ENCODE measurements at regions not wholly inside any gene's neighbourhood (a gene's known extent, or its start where the extent isn't known, plus 50 kb on each side); places are given as distances from the start of the nearest gene placed in this dataset.
"Not testable (repeated sequence)": the region's sequence is repeated elsewhere in the genome, so short reads cannot be mapped to it uniquely, and the experiment has no call there.

DNA sequence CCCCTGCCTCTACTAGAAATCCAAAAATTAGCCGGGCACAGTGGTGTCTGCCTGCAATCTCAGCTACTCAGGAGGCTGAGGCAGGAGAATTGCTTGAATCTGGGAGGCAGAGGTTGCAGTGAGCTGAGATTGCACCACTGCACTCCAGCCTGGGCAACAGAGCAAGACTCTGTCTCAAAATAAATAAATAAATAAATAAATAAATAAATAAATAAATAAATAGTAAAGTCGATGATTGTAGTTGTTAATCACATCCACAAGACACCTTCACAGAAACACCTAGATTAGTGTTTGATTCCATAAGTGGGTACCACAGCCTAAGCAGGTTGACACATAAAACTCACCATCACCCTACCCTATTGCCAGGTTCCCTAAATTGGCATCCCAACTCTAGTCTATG lies 1199.0 kb downstream of the TYW1 start:
- not testable (repeated sequence) for DNase-seq

DNA sequence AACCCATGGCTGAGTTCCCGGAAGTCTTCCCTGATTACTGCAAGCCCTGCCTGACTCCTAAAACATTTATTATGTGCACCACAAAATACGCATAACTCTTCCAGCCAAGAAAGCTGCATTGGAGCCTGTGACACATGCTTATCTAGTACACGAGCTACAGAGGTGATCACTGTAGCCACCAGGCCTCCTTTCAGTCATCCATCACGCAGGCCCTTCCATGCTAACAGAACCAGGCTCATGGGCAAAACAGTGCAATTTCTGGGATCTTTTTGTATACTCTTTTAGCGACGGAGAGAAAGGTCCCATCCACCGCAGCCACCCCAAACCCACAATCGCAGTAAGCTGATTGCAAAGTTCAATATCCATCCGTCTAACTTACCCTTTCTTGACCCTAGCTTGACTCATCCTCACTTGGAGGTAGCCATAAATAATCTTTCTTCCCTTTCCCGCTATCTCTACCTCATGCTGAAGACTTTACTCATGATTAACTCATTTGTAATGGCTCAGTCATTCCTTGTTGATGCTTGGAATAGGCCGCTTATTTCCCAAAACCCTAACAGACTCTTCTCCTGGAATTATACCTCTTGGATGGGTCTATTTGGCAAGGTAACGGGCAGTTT lies 1203.5 kb downstream of the TYW1 start:
- DNase-seq, result no peak

DNA sequence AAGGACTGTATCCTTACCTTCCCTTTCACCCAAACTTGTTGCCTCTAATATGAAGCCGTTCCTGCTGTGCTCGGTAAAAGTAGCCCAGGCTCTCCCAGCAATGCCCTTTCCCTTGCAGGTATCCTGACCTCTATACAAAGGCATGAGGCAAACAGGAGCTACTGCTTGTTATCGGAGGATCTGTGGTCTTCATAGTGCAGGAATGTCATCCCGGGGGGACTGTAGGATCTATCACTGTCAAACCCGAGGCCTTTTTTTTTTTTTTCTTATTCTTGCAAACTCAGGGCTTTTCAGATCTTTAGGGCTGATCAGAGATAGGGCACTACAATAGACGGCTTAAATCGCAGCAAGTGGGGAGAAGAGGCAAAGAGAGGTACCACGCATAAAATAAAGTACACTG lies 1206.6 kb downstream of the TYW1 start:
- DNase-seq, result no peak

DNA sequence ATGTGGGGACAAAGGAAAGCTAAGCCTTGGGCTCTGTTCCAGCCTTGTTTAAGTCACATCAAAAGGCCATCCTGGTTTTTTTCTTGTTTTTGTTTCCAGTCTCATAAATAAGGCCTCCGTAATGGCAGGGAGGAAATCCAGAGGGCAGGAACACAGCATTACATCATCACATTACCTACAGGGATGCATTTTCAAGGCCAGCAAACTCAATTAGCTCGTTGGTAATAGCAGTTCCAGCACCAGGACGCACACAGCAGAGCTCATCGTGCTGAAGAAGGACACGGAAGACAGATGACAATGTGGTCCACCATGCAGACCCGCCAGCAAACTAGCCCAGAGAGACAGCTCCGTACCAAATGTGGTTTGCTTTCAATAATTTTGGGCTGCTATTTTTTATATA lies 1209.2 kb downstream of the TYW1 start:
- DNase-seq, result no peak

DNA sequence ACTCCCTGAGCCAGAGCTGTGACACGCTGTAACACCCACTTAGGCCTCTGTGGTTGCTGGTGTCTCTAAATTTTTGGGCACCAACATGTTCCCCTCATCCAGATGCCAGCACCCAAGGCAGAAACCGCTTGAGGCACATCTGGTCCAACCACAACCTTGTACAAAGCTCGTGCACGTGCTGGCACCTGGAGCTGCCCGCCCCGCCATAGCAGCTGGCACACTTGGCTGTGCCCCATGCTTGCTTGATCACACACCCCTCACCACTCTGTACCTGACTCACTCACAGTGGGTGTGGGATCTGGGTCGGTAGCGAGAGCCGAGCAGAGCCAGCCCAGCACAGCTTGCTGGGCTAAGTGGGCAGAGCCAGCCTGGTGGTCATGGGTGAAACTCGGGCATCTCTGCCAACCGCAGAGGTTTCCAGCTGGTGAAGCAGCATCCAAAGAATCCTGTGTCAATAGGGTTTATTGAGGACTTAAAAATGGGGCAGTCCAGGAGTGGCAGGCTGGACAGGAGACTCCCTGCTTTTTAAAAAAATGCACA lies 1210.4 kb downstream of the TYW1 start:
- no peak for DNase-seq

DNA sequence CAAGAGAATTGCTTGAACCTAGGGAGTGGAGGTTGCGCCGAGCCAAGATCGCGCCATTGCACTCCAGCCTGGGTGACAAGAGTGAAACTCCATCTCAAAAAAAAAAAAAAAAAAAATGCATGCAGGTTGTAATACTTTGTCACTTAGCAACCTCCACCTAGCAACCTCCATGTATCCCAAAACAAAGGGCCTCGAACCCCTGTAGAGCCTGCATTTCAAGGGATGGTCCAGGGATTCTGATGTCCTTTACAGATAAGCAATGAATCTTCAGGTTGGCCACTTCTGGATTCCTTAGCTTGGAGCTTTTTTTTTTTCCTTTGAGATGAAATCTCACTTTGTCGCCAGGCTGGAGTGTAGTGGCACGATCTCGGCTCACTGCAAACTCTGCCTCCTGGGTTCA lies 1211.0 kb downstream of the TYW1 start:
- DNase-seq, result no peak

DNA sequence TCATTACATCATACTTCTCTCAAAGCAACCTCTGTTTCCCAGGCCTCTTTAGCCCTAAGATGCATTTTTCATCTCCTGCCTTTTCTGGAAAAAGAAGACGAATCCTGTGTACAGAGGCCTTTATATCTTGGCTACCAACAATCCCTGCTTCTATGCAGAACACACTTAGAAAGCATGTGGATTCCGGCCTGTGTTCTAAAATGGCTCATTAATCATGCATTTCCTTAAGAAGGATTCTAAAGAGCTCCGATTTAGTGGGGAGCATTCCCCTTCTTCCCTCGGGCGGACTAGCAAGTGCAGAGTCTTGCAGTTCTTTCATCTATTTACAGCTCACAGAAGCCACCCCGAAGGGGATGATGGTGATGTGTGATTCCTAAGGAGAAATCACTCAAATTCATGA lies 1212.9 kb downstream of the TYW1 start:
- no peak for DNase-seq

DNA sequence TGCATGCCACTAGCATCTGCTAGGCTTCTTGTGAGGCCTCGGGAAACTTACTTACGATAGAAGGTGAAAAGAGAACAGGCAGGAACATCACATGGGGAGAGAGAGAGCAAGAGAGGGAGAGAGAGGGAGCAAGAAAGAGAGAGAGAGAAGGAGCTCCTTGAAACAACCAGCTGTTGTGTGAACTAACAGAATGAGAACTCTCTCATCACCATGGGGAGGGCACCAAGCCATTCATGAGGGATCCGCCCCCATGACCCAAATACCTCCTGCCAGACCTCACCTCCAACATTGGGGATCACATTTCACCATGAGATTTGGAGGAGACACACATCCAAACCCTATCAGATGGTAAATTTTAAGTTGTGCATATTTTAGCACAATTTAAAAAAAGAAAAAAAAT lies 1217.2 kb downstream of the TYW1 start:
- DNase-seq, result no peak

DNA sequence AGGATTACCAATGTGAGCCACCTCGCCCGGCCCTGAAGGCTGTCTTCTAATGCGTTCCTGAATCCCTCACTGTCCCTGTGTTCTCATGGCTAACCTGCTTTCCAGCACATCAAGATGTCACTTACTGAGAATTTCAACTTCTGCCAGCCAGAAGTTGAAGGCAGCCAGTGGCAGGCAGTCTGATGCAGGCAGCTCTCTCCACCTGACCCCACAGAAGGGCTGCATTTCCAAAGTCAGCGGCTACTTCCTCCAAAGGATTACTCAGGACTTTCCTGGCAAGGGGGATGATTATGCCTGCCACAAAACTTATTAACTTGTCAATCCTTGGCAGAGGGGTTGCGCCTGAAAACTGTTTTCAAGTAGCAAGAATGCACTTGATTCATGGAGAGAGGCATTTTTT lies 1219.4 kb downstream of the TYW1 start:
- DNase-seq, result no peak

DNA sequence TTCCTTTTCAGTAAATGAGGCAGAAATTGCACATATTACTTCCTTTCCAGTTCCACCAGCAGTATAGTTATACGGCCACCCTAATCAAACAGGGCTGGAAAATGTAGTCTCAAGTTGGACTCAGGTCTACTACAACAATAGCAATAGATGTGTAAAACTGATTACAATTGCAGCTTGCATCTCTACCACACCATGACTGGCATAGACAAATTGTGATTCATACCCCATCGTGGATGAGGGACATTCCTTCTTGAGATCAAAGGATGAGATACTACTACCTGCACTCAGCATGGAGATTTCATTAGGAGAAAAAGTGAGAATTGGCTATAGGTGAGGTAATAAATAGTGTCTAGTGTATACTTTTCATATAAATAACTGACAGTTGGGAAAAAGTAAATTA lies 1220.8 kb downstream of the TYW1 start:
- DNase-seq, result no peak

DNA sequence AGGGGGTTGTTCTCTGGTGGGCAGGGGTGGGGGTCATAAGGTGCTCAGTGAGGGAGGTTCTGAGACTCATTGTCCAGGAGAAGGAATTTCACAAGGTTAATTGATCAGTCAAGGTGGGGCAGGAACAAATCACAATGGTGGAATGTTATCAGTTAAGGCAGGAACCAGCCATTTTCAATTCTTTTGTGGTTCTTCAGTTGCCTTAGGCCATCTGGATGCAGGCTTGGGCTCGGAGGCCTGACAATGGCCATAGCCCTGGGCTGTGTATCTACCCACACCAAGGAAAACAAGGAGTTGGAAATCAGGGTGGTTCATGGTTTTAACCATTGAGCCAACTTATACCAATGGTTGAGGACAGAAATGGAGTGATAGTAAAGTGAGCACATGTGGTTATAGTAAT lies 1221.8 kb downstream of the TYW1 start:
- no peak for DNase-seq

DNA sequence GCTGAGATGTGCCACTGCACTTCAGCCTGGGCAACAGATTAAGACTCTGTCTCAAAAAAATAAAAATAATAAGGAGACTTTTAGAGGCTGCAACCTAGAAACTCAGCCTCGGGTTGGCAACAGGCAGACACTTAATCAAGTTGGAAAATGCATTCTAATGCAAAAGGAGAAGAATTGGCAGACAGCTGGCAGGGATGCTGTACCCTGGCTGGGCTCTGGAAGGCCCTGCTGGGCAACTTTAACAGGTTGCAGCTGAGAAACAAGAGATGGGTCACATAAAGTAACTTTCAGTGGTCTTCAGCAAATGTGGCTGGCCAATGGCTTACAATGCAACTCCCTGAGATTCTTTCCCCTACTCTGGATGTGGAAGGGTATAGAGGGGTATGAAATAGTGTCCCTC lies 1225.7 kb downstream of the TYW1 start:
- DNase-seq, result no peak

DNA sequence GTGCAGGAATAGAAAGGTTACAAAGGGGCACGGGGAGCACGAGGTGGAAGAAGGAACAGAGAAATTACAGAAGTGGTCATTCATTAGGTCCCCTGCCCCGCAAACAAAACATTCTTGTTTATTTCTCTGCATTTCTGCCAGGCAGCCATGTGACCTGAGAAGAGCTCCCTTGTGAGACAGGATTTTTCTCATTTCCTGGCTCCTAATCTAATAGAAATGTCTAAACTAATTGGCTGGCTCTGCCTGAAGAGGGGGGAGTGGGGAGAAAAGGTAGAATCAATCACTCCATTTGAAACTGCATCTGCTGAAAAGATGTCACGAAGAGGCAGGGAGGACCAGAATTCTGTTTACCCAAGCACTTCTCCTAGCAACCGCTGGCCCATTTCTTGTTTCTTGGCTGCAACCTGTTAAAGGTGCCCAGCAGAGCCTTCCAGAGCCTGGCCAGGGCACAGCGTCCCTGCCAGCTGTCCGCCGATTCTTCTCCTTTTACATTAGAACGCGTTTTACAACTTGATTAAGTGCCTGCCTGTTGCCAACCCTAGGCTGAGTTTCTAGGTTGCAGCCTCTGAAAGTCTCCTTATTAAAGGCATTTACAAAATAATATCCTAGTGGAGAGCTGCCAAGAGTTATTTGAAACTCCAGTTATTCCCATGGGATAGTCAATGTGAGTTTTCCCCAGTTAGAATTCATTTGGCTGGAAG lies 1227.6 kb downstream of the TYW1 start:
- no peak for DNase-seq

DNA sequence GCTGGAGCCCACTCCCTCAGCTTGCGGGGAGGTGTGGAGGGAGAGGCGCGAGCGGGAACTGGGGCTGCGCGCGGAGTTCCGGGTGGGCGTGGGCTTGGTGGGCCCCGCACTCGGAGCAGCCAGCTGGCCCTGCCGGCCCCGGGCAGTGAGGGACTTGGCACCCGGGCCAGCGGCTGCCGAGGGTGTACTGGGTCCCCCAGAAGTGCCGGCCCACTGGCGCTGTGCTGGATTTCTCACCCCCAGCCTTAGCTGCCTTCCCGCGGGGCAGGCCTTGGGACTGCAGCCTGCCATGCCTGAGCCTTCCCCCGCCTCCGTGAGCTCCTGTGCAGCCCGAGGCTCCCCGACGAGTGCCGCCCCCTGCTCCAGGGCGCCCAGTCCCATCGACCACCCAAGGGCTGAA lies 1234.4 kb downstream of the TYW1 start:
- DNase-seq, result not testable (repeated sequence)

DNA sequence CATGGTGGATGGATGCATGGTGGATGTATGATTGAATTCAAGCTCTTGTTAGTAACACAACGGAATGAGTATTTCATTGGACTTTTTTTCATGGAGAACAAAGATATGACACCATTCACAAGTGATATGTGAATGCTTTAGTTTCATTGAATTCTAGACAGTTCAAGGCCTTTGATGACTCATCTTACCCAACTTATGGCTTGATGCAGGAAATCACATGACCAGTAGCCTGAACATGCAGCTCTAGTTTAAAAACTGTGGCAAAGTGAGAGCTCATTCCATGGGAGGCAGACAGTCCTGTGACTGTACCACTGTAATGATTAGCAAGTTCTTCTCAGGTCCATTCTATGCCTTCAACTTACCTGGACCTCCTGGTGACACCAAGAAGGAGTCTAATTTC lies 1239.3 kb downstream of the TYW1 start:
- no peak for DNase-seq

DNA sequence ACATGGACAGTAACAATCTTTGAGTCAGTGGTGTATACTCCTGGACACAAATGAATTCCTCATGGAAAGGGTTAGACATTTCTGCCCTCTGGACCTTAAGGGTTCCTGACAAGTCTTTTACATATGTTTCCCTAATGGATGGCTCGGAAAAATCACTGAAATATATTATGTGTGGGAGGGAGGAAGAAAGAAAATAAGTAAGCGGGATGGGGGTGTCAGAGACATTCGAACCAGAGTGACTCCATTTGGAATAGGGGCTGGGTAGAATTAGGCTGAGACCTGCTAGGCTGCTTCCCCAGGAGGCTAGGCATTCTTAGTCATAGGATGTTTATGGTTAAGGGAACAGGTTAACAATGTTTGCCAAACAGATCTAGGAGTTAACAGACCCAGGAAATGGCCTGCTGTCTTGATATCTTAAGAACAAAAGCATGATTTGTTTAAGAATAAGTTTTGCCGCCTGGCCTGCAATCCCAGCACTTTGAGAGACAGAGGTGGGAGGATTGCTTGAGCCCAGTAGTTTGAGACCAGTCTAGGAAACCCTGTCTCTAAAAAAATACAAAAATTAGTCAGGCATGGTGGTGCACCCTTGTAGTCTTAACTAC lies 1241.7 kb downstream of the TYW1 start:
- DNase-seq, result no peak

DNA sequence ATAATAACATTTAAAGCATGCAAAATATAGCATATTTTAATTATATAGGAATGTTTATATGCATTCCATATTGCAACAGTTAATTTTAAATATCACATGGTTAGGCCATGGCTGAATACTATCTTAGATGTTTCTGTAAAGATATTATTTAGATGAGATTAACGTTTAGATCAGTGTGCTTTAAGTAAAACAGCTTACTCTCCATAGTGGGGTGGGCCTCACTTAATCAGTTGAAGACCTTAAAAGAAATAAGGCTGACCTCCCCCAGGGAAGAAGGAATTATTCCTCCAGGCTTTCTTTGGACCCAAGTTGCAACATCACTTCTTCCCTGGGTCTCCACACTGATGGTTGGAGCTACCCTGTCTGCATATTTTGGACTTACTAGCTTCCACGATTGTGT lies 1246.5 kb downstream of the TYW1 start:
- no peak for DNase-seq

DNA sequence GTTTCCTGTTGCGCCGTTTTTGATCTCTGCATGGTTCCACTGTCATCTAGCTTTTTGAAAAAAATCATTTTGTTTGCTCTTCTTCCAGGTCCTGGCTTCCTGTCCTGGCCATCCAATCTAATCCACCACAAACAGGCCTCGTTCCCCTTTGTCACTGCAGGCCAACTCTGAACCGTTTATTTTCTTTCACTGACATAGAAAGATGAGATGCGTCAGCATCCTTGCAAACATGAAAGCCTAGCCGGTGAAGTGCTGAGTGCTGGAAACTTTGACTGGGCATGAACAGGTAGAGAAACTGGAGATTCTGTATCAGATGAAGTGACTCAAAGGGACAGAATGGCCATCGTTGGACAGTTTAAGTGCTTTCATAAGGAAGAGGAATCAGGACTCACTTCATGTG lies 1247.8 kb downstream of the TYW1 start:
- DNase-seq, result no peak

DNA sequence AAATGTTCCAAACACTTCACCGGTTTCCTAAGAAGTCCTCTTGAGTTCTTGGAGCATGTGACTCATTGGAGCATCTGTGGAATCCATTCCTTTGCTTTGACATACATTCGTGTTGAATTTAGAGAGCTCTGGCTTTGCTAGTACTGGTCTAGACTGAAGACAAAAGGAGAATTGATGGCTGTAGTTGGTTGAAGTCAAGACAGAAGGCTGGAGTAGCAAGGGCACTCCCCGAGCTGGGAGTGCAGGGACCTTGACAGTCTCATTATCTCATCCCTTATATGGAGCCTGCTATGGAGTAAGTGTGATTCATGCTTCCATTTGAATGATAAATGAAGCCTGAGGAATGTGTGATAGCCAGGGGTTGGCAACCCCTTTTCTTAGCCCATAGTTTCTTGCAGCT lies 1249.1 kb downstream of the TYW1 start:
- DNase-seq, result no peak

DNA sequence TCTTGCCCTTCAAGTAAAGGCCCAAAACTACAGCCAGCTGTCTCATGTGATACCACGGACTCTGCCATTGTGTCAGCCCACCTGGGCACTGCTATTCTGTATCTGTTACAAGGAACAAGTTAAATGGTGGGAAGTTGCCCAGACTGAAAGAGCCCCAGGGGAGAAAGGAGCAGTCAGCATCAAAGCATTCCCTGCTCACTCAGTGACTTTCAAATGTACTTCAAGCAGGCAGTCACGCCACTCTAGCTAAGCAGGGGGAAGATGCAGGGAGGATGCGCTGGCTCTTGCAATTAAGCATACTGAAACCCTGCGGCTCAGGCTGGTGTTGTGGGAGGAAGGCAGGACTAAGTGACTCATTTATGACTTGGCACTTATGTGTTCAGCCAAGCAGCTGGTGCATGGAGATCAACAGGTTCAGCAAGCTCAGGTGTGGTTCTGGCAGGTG lies 1249.6 kb downstream of the TYW1 start:
- DNase-seq, result no peak

DNA sequence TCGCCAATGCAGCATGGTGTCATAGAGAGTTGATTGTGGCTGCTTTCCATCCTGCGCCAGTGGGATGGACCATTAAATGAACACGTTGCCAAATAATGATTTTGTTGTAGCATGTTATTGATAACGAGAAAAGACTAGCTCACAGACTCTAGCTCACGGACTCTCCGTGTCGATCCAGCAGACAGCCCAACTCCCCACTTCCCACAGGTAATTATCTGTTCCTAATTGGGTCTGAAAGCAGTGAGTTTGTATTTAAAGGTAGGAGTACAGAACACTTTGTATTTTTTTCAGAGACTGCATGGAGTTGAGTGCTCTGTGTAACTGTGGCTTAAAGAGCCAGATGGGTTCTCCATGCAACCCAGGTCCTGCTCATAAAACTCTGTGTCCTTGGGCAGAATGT lies 1250.5 kb downstream of the TYW1 start:
- DNase-seq, result no peak

DNA sequence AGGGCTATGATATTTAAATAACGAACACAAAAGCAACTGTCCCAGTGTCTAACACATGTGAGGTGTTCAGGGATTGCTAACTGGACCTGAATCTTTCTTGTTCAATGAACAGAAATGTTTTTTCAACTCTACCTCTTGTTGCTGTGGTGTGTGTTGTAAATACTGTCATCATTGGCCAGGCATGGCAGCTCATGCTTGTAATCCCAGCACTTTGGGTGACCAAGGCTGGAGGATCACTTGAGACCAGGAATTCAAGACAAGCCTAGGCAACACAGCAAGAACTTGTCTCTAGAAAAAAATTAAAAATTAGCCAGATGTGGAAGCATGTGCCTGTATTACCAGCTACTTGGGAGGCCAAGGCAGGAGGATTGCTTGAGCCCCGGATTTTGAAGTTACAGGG lies 1250.9 kb downstream of the TYW1 start:
- no peak for DNase-seq

DNA sequence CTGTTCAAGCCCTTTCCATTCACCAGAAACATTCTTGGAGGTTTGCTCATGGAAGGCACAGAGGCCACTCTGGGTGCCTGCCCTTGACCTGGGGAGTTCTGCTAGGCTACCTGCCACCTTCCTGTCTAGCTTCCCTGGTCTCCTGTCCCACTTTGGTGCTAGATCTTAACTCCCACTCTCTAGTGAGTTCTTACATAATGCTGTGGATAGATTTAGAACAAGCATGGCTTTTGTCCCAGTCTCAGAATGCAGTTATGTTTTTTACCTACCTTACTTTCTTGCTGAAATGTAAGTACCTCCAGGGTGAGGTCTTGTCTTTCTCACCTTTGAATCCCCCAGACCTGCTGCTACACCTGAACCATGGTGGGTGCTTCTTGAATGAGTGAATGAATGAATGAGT lies 1252.3 kb downstream of the TYW1 start:
- DNase-seq, result no peak

DNA sequence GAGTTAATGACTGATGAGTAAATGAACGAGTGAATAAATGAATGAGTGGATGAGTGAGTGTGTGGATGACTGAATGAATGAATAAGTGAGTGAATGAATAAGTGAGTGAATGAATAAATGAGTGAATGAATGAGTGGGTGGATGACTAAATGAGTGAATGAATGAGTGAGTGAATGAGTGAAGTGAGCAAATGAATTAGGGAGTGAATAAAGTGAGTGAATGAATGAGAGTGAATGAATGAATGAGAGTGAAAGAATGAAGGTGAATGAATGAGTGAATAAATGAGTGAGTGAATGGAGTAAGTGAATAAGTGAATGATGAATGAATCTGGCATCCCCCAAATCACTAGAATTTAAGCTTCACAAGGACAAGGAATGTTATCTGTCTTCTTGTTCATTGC lies 1253.0 kb downstream of the TYW1 start:
- no peak for DNase-seq
